Loucy (cell line): ENCODE measurements at regions not wholly inside any gene's neighbourhood (a gene's known extent, or its start where the extent isn't known, plus 50 kb on each side); places are given as distances from the start of the nearest gene placed in this dataset.

Source experiments
- CTCF ChIP-seq: fragments of 200-600 bp; sonication (generic); conservative IDR thresholded peaks from 2 replicates; pipeline ENCODE4 v1.5.1; 2014; ENCODE audit warnings: mild to moderate bottlenecking, antibody characterized with exemption, low read length
- EZH2phosphoT487 ChIP-seq: fragments of 200-600 bp; IDR thresholded peaks from 2 replicates; pipeline ENCODE4 v1.6.1; 2018; ENCODE audit warnings: antibody characterized with exemption, mild to moderate bottlenecking, moderate library complexity, borderline replicate concordance

GRCh38 chr18:78882585-78882984 is 97.0 kb upstream of the SALL3 start:
- TF ChIP-seq EZH2phosphoT487: no peak
- TF ChIP-seq CTCF: no peak
